ENCODE measurements at regions not wholly inside any gene's neighbourhood (a gene's known extent, or its start where the extent isn't known, plus 50 kb on each side); places are given as distances from the start of the nearest gene placed in this dataset.

- H3K9me3 Mint-ChIP-seq: peaks cover 52% of the 10 kb centered on the region
- H3K36me3 Mint-ChIP-seq: peaks cover 50% of the 10 kb centered on the region
- POLR2A ChIA-PET: no interaction called here
- CTCF ChIA-PET: no interaction called here
- DNase-seq (ENCODE audit: low spot score): no peak
- H3K4me1 Mint-ChIP-seq: peaks cover 45% of the 10 kb centered on the region
- H3K27me3 Mint-ChIP-seq (ENCODE audit: low read depth): peaks cover 17% of the 10 kb centered on the region
- TF ChIP-seq CDX4 (CRISPR knock-in tag; IDR thresholded peaks at IDR 0.05; ENCODE audit: borderline replicate concordance) (no peak), TP53 (CRISPR knock-in tag; IDR thresholded peaks at IDR 0.05) (no peak), MAX (CRISPR knock-in tag; IDR thresholded peaks at IDR 0.05) (no peak), MLX (CRISPR knock-in tag; IDR thresholded peaks at IDR 0.05) (no peak), ZMAT4 (CRISPR knock-in tag; IDR thresholded peaks at IDR 0.05) (no peak), ZNF396 (CRISPR knock-in tag; IDR thresholded peaks at IDR 0.05; ENCODE audit: borderline replicate concordance) (no peak), IRF1 (CRISPR knock-in tag; IDR thresholded peaks at IDR 0.05) (no peak), ZNF232 (CRISPR knock-in tag; IDR thresholded peaks at IDR 0.05) (no peak), HMGA2 (CRISPR knock-in tag; IDR thresholded peaks at IDR 0.05) (no peak), NFATC4 (CRISPR knock-in tag; IDR thresholded peaks at IDR 0.05) (no peak), GABPB1 (CRISPR knock-in tag; IDR thresholded peaks at IDR 0.05) (no peak)
- H3K27ac Mint-ChIP-seq: peak overlapping the region; percentile 79
- no peak for ATAC-seq
- no peak overlapping the region for H3K4me3 Mint-ChIP-seq
Measured at GRCh38 chr16:65774350-65774749, 592.1 kb upstream of the CDH5 start.

GRCh38 chr16:65773301-65773874 is 593.1 kb upstream of the CDH5 start:
- Mint-ChIP-seq H3K9me3 (peaks cover 59% of the 10 kb centered on the region), H3K27me3 (ENCODE audit: low read depth) (peaks cover 17% of the 10 kb centered on the region), H3K4me1 (peaks cover 54% of the 10 kb centered on the region), H3K36me3 (peaks cover 58% of the 10 kb centered on the region), H3K27ac (peak overlapping the region; percentile 99), H3K4me3 (peak overlapping the region; percentile 26)
- CTCF ChIA-PET: interaction anchor here (0.9 to 1.2 kb wide), 3 partner anchors 38 to 196 kb away, joined by 3 to 4 read pairs (median 3); no protein-coding TSS in a partner anchor
- POLR2A ChIA-PET: no interaction called here
- ATAC-seq (peak; percentile 65), DNase-seq (ENCODE audit: low spot score) (peak; percentile 40)
- TF ChIP-seq RELA (CRISPR knock-in tag; IDR thresholded peaks at IDR 0.05; ENCODE audit: borderline replicate concordance) (no peak), ETV6 (CRISPR knock-in tag; IDR thresholded peaks at IDR 0.05) (no peak), ZNF423 (CRISPR knock-in tag; IDR thresholded peaks at IDR 0.05) (peak; percentile 63), EMX1 (CRISPR knock-in tag; IDR thresholded peaks at IDR 0.05) (no peak), SP1 (CRISPR knock-in tag; conservative IDR thresholded peaks at IDR 0.05) (no peak; the same call in 1 of the 2 replicates), PREB (CRISPR knock-in tag; IDR thresholded peaks at IDR 0.05; ENCODE audit: borderline replicate concordance) (no peak), NFYB (CRISPR knock-in tag; conservative IDR thresholded peaks at IDR 0.05; ENCODE audit: low read depth) (no peak), SMAD3 (CRISPR knock-in tag; IDR thresholded peaks at IDR 0.05; ENCODE audit: borderline replicate concordance) (no peak), SMAD4 (CRISPR knock-in tag; IDR thresholded peaks at IDR 0.05) (no peak), ZNF219 (CRISPR knock-in tag; IDR thresholded peaks at IDR 0.05; ENCODE audit: borderline replicate concordance) (0 out of 2 replicates have a peak, but pooled peaks have one; percentile 65), CTCF (IDR thresholded peaks at IDR 0.05) (no peak), SOX15 (CRISPR knock-in tag; IDR thresholded peaks at IDR 0.05) (no peak), ATF1 (CRISPR knock-in tag; IDR thresholded peaks at IDR 0.05) (no peak), NR3C1 (CRISPR knock-in tag; conservative IDR thresholded peaks at IDR 0.05; ENCODE audit: low read depth) (no peak), TEAD4 (CRISPR knock-in tag; IDR thresholded peaks at IDR 0.05) (0 out of 2 replicates have a peak, but pooled peaks have one; percentile 33), ARID4B (CRISPR knock-in tag; IDR thresholded peaks at IDR 0.05; ENCODE audit: borderline replicate concordance) (peak; percentile 72; the same call in 1 of the 2 replicates)

Data from WTC11 (cell line).